Aorta (tissue), 5 donors: ENCODE measurements at regions not wholly inside any gene's neighbourhood (a gene's known extent, or its start where the extent isn't known, plus 50 kb on each side); places are given as distances from the start of the nearest gene placed in this dataset.
A peak's percentile ranks its signal among the peaks of the same experiment; 100 is the strongest.
"Not testable (repeated sequence)": the region's sequence is repeated elsewhere in the genome, so short reads cannot be mapped to it uniquely, and the experiment has no call there.

Experiments used
- ATAC-seq: fragments of 200-7000 bp; cut with Tn5 transposase; one replicate; pipeline ENCODE4 v1.9.1; 2022; ENCODE audit warnings: moderate library complexity; ENCODE audit not compliant: low FRiP score
- DNase-seq, 2 donors: peaks; one replicate each; pipeline ENCODE4 v3.0.0-alpha.2; 2020
- H3K27ac ChIP-seq, 2 donors: one replicate each; pipeline ENCODE4 v1.5.1; 2013; ENCODE audit warnings: low read length in 2 of 2, mild to moderate bottlenecking in 2 of 2, moderate library complexity in 2 of 2, control low read depth in 1 of 2, inconsistent platforms in 1 of 2, low read depth in 1 of 2
- H3K27me3 ChIP-seq, 2 donors: one replicate each; pipeline ENCODE4 v1.6.1; 2013; ENCODE audit warnings: control low read depth in 1 of 2, low read length in 1 of 2, mild to moderate bottlenecking in 1 of 2, moderate library complexity in 1 of 2; ENCODE audit not compliant: insufficient read depth in 2 of 2, control insufficient read depth in 1 of 2
- H3K36me3 ChIP-seq, 2 donors: one replicate each; pipeline ENCODE4 v1.6.1; 2013; ENCODE audit warnings: control low read depth in 1 of 2, low read length in 1 of 2, mild to moderate bottlenecking in 1 of 2; ENCODE audit not compliant: insufficient read depth in 2 of 2, control insufficient read depth in 1 of 2
- H3K4me1 ChIP-seq, 2 donors: one replicate each; pipeline ENCODE4 v1.6.1; 2013; ENCODE audit warnings: low read length in 2 of 2, control low read depth in 1 of 2, mild to moderate bottlenecking in 1 of 2, moderate library complexity in 1 of 2; ENCODE audit not compliant: insufficient read depth in 2 of 2, control insufficient read depth in 1 of 2
- H3K4me3 ChIP-seq, 2 donors: one replicate each; pipeline ENCODE4 v1.5.1; 2013; ENCODE audit warnings: low read length in 2 of 2, control low read depth in 1 of 2, mild to moderate bottlenecking in 1 of 2
- H3K9me3 ChIP-seq: one replicate; pipeline ENCODE4 v1.6.1; 2013; ENCODE audit warnings: mild to moderate bottlenecking, low read length; ENCODE audit not compliant: control insufficient read depth
- WGBS, 2 donors: extraction: QIAGEN DNeasy Blood & Tissue Kit; methylation state at CpG; one replicate each; pipeline ENCODE4 v1.1.7; 2013; 5-methylcytosine and 5-hydroxymethylcytosine counted together
- intact Hi-C, 2 donors: fragments of 100-400 bp; cut with DNase I; formaldehyde crosslinking; loops; one replicate each; pipeline versions ENCODE4 v1.14.2 to v1.15.0; 2022
- donor health status: healthy with polysubstance abuse.
- donor health status: Bipolar disorder and iron deficiency.
- donor health status: DM: no; HTN: no; CAD: no.
- donor health status: DM: no; HTN: no; CAD: no.
- donor health status: DM: yes; HTN: yes; CAD: no.

GRCh38 chr2:186405842-186406241 lies 80.2 kb upstream of the ZC3H15 start:
- no peaks in the 10 kb centered on the region for H3K4me1 ChIP-seq
- no peaks in the 10 kb centered on the region for H3K27me3 ChIP-seq
- intact Hi-C loops = no loop called here
- H3K27ac ChIP-seq = no peak overlapping the region
- ATAC-seq = no peak
- no peak overlapping the region for H3K4me3 ChIP-seq
- no peaks in the 10 kb centered on the region for H3K36me3 ChIP-seq
- peaks cover 2% of the 10 kb centered on the region for H3K9me3 ChIP-seq
- no peak for DNase-seq

GRCh38 chr2:186407611-186408010 lies 78.4 kb upstream of the ZC3H15 start:
- no peaks in the 10 kb centered on the region for H3K36me3 ChIP-seq
- peaks cover 2% of the 10 kb centered on the region for H3K9me3 ChIP-seq
- no peaks in the 10 kb centered on the region for H3K4me1 ChIP-seq
- DNase-seq (no peak), ATAC-seq (no peak)
- intact Hi-C loops = no loop called here
- H3K27me3 ChIP-seq = no peaks in the 10 kb centered on the region
- H3K27ac ChIP-seq = no peak overlapping the region
- no peak overlapping the region for H3K4me3 ChIP-seq
- WGBS, 2 donors = 94 to 97% methylated on average over 3 of the region's 3 CpGs

DNA sequence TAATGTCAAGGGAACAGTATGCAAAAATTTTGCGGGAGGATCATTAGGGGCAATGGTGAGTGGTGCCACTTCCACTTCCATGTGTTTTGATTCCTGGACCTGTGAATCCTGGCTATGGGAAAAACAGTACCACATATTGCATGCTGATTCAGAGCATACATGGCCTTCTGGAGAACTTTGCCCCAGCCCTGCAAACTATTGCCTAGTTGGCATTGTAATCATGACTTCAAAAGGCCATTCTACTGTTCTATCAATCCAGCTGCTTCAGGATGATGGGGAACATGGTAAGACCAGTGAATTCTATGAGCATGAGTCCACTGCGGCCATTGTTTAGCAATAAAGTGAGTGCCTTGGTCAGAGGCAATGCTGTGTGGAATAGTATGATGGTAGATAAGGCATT lies 75.3 kb upstream of the ZC3H15 start:
- H3K4me3 ChIP-seq = no peak overlapping the region
- intact Hi-C loops = no loop called here
- WGBS, 2 donors = 96% methylated on average over 2 of the region's 2 CpGs
- no peaks in the 10 kb centered on the region for H3K27me3 ChIP-seq
- no peaks in the 10 kb centered on the region for H3K36me3 ChIP-seq
- H3K9me3 ChIP-seq = peaks cover 2% of the 10 kb centered on the region
- H3K27ac ChIP-seq = no peak overlapping the region
- DNase-seq = no peak
- H3K4me1 ChIP-seq = no peaks in the 10 kb centered on the region
- no peak for ATAC-seq

GRCh38 chr2:186422226-186422625 lies 63.8 kb upstream of the ZC3H15 start:
- Histone ChIP-seq H3K4me1 (peaks cover 0 to 2% of the 10 kb centered on the region in 2 donors), H3K27me3 (no peaks in the 10 kb centered on the region), H3K27ac (no peak overlapping the region), H3K4me3 (no peak overlapping the region), H3K36me3 (peaks cover 0 to 2% of the 10 kb centered on the region in 2 donors), H3K9me3 (no peaks in the 10 kb centered on the region)
- intact Hi-C loops = no loop called here
- ATAC-seq (peak; percentile 78), DNase-seq (peak; percentile 63 to 80)
- WGBS, 2 donors = 2 to 7% methylated on average over 3 of the region's 3 CpGs

DNA sequence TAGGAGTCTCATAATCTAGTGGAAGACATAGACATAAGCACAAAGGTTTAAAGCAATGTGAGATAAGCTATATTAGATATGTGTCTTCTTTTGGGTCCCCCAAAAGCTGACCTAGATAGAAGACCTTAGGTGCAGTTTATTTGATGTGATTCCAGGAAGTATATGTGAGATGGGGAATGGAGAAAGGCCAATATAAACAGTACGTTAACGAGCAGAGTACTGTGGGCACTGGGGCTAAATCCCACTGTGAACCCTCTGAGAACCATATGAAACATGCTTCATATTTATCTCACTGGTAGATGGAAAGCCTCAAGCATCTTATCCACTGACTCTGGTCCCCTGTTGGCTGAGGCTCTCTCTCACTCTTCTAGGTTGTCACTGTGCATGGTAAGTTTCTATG lies 62.6 kb upstream of the ZC3H15 start:
- Histone ChIP-seq H3K36me3 (no peaks in the 10 kb centered on the region), H3K9me3 (no peaks in the 10 kb centered on the region), H3K27ac (no peak overlapping the region), H3K27me3 (no peaks in the 10 kb centered on the region), H3K4me1 (no peaks in the 10 kb centered on the region), H3K4me3 (no peak overlapping the region)
- ATAC-seq = no peak
- intact Hi-C loops = no loop called here
- 77% methylated on average over 2 of the region's 2 CpGs for WGBS, 2 donors
- no peak for DNase-seq

DNA sequence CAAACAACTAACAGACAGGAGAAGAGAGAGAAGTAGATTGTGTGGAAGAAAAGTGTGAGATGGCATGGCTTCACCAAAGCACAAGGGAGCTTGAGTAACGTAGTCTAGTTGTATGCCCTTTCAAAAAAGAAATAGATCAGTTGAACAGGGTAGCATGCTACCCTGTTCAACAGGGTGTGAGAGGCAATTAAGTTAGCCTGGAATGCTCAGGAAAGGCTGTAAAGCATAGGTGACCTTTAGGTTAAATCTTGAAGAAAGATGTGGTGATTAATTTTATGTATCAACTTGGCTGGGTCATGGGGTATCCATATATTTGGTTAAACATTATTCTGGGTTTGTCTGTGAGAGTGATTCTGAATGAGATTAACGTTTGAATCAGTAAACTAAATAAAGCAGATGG lies 61.8 kb upstream of the ZC3H15 start:
- Histone ChIP-seq H3K4me3 (no peak overlapping the region), H3K4me1 (no peaks in the 10 kb centered on the region), H3K27me3 (no peaks in the 10 kb centered on the region), H3K9me3 (no peaks in the 10 kb centered on the region), H3K27ac (no peak overlapping the region), H3K36me3 (no peaks in the 10 kb centered on the region)
- ATAC-seq = no peak
- WGBS, 2 donors = 59 to 63% methylated on average over 2 of the region's 2 CpGs
- intact Hi-C loops = no loop called here
- no peak for DNase-seq

DNA sequence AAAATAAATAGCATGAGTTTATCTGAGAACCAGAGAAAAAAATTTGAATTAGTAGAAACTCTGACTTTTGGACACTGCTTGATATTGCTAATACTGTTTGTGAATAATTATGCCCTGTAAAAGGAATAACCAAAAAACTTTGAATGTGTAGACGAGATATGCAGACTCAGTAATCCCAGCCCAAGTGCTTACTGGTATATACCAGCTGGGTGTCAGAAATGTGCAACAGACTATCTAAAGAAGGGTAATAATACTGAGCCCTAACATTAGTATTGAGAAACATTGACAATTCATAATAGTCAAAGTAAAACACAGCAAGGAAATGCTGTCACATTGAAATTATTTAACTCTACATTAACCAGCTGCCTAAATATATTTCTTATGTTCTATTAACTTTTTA lies 60.5 kb upstream of the ZC3H15 start:
- ATAC-seq = no peak
- H3K36me3 ChIP-seq = no peaks in the 10 kb centered on the region
- 49 to 64% methylated on average over 1 of the region's 1 CpG for WGBS, 2 donors
- no peak overlapping the region for H3K4me3 ChIP-seq
- no peak for DNase-seq
- H3K9me3 ChIP-seq = no peaks in the 10 kb centered on the region
- H3K27me3 ChIP-seq = no peaks in the 10 kb centered on the region
- no peak overlapping the region for H3K27ac ChIP-seq
- H3K4me1 ChIP-seq = no peaks in the 10 kb centered on the region
- intact Hi-C loops = no loop called here

DNA sequence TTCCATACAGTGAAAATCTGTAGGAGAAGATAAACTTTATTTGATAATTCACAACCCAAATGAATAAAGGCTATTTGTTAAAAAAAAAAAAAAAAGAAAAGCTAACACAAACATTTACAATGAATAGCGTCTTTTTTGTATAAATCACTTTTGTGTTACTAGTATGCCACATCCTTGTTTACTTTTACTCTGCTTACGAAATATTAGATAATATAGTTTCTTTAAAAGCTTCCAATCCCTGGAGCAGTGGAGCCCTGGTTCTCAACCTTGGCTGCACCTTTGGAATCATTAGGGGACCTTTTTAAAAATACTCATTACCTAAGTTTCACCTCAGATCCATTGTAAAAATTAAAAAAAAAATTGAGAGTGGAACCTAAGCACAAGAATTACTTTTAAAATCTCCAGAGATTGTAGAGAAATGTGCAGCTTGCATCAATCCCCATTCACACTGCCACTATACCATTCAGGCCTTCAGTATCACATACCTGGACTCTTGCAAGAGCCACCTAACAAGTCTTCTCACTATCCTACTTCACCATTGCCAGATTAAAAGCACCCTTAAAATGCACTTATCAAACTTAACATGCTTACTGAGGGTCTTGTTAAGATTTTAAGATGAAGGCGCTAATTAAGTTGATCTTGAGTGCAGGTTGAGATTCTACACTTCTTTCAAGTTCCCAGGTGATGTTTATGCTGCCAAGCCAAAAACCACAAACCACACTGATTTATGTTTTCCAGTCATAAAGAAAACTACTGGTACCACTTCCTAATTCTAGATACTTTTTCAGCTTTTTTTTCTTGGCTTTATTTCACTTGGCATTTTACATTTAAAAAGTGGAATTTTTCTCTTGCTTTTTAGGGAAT lies 59.7 kb upstream of the ZC3H15 start:
- no peaks in the 10 kb centered on the region for H3K36me3 ChIP-seq

DNA sequence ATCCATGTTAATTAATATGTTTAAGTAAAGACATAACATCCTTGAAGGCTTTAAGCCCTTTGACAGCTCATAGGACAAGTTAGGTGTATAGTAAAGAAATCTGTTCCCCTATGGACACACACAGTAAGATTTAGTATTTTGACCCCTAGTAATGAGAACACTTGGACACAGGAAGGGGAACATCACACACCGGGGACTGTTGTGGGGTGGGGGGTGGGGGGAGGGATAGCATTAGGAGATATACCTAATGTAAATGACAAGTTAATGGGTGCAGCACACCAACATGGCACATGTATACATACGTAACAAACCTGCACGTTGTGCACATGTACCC lies 59.1 kb upstream of the ZC3H15 start:
- ATAC-seq, H3K4me3 ChIP-seq, H3K9me3 ChIP-seq, H3K36me3 ChIP-seq, H3K27me3 ChIP-seq, intact Hi-C loops, H3K27ac ChIP-seq, H3K4me1 ChIP-seq, DNase-seq: not testable (repeated sequence)
- WGBS, 2 donors = 73 to 81% methylated on average over 3 of the region's 3 CpGs

More for the DNA sequence above, 59.7 kb upstream of the ZC3H15 start:
- H3K27ac ChIP-seq = no peak overlapping the region
- WGBS, 2 donors = 88 to 92% methylated on average over 3 of the region's 3 CpGs
- no peaks in the 10 kb centered on the region for H3K9me3 ChIP-seq
- H3K4me3 ChIP-seq = no peak overlapping the region
- no peak for DNase-seq
- ATAC-seq = no peak
- H3K4me1 ChIP-seq = no peaks in the 10 kb centered on the region
- intact Hi-C loops = no loop called here
- no peaks in the 10 kb centered on the region for H3K27me3 ChIP-seq
